Neural crest cell (in vitro differentiated cells): ENCODE measurements at regions not wholly inside any gene's neighbourhood (a gene's known extent, or its start where the extent isn't known, plus 50 kb on each side); places are given as distances from the start of the nearest gene placed in this dataset.

ENCODE experiments used
- DNase-seq: peaks from one replicate; pipeline ENCODE4 v3.0.0; 2021; ENCODE audit warnings: low read depth, mixed read lengths, low spot score
- H3K27ac Mint-ChIP-seq: one replicate; pipeline ENCODE4 v1.8.0; 2021; ENCODE audit warnings: mild to moderate bottlenecking, mixed read lengths; ENCODE audit not compliant: unreplicated experiment
- H3K27me3 Mint-ChIP-seq: 2 replicates; pipeline ENCODE4 v1.8.0; 2021; ENCODE audit warnings: low read depth, mild to moderate bottlenecking, mixed read lengths
- H3K36me3 Mint-ChIP-seq: 2 replicates; pipeline ENCODE4 v1.8.0; 2021; ENCODE audit warnings: low read depth, mild to moderate bottlenecking, mixed read lengths
- H3K4me1 Mint-ChIP-seq: 2 replicates; pipeline ENCODE4 v1.8.0; 2021; ENCODE audit warnings: mixed read lengths
- H3K4me3 Mint-ChIP-seq: one replicate; pipeline ENCODE4 v1.8.0; 2021; ENCODE audit warnings: mild to moderate bottlenecking, mixed read lengths
- H3K9me3 Mint-ChIP-seq: 2 replicates; pipeline ENCODE4 v1.8.0; 2021; ENCODE audit warnings: mixed read lengths
- TF ChIP-seq, protein P1 (sequence below): fragments of 200-600 bp; sonication (generic); conservative IDR thresholded peaks from 2 replicates; pipeline ENCODE4 v1.5.0; 2021; ENCODE audit warnings: antibody characterized with exemption, mild to moderate bottlenecking

GRCh38 chr22:26097411-26097810 is 71.9 kb upstream of the SEZ6L start:
- H3K27ac Mint-ChIP-seq = no peak overlapping the region
- H3K4me3 Mint-ChIP-seq = no peak overlapping the region
- TF ChIP-seq, protein P1, sequence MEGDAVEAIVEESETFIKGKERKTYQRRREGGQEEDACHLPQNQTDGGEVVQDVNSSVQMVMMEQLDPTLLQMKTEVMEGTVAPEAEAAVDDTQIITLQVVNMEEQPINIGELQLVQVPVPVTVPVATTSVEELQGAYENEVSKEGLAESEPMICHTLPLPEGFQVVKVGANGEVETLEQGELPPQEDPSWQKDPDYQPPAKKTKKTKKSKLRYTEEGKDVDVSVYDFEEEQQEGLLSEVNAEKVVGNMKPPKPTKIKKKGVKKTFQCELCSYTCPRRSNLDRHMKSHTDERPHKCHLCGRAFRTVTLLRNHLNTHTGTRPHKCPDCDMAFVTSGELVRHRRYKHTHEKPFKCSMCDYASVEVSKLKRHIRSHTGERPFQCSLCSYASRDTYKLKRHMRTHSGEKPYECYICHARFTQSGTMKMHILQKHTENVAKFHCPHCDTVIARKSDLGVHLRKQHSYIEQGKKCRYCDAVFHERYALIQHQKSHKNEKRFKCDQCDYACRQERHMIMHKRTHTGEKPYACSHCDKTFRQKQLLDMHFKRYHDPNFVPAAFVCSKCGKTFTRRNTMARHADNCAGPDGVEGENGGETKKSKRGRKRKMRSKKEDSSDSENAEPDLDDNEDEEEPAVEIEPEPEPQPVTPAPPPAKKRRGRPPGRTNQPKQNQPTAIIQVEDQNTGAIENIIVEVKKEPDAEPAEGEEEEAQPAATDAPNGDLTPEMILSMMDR = no peak
- H3K9me3 Mint-ChIP-seq = peaks cover 2% of the 10 kb centered on the region
- no peak for DNase-seq
- peaks cover 17% of the 10 kb centered on the region for H3K27me3 Mint-ChIP-seq
- H3K36me3 Mint-ChIP-seq = no peaks in the 10 kb centered on the region
- H3K4me1 Mint-ChIP-seq = peaks cover 2% of the 10 kb centered on the region

GRCh38 chr22:26097840-26098239 is 71.4 kb upstream of the SEZ6L start:
- DNase-seq = no peak
- H3K9me3 Mint-ChIP-seq = peaks cover 2% of the 10 kb centered on the region
- no peak overlapping the region for H3K4me3 Mint-ChIP-seq
- TF ChIP-seq, protein P1 = no peak
- H3K27me3 Mint-ChIP-seq = peaks cover 20% of the 10 kb centered on the region
- no peak overlapping the region for H3K27ac Mint-ChIP-seq
- H3K4me1 Mint-ChIP-seq = no peaks in the 10 kb centered on the region
- no peaks in the 10 kb centered on the region for H3K36me3 Mint-ChIP-seq

GRCh38 chr22:26103023-26103422 is 66.2 kb upstream of the SEZ6L start:
- no peaks in the 10 kb centered on the region for H3K9me3 Mint-ChIP-seq
- no peak for DNase-seq
- no peak overlapping the region for H3K4me3 Mint-ChIP-seq
- no peaks in the 10 kb centered on the region for H3K36me3 Mint-ChIP-seq
- H3K27ac Mint-ChIP-seq = no peak overlapping the region
- TF ChIP-seq, protein P1 = no peak
- H3K4me1 Mint-ChIP-seq = no peaks in the 10 kb centered on the region
- H3K27me3 Mint-ChIP-seq = peaks cover 49% of the 10 kb centered on the region

DNA sequence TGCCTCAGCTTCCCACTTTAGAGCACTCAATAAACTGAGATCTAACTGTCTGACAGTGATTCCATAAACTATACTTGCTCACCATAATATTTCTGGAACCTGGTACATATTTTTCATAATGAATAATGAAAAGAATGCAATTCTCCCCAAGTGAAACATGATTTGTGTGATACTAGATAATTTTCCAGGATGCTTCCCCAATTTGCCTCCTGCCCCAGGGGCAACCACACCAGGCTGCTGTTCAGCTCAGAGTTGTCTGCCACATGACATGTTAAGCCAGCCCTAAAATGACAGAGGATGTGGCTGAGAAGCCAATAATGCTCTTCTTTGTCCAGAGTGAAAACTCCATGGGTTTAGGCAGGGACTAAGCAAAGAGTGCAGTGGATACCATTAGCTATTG is 62.9 kb upstream of the SEZ6L start:
- Mint-ChIP-seq H3K27me3 (peaks cover 66% of the 10 kb centered on the region), H3K36me3 (peaks cover 2% of the 10 kb centered on the region), H3K9me3 (peaks cover 2% of the 10 kb centered on the region), H3K4me1 (no peaks in the 10 kb centered on the region), H3K4me3 (no peak overlapping the region), H3K27ac (no peak overlapping the region)
- TF ChIP-seq, protein P1 = no peak
- DNase-seq = no peak

DNA sequence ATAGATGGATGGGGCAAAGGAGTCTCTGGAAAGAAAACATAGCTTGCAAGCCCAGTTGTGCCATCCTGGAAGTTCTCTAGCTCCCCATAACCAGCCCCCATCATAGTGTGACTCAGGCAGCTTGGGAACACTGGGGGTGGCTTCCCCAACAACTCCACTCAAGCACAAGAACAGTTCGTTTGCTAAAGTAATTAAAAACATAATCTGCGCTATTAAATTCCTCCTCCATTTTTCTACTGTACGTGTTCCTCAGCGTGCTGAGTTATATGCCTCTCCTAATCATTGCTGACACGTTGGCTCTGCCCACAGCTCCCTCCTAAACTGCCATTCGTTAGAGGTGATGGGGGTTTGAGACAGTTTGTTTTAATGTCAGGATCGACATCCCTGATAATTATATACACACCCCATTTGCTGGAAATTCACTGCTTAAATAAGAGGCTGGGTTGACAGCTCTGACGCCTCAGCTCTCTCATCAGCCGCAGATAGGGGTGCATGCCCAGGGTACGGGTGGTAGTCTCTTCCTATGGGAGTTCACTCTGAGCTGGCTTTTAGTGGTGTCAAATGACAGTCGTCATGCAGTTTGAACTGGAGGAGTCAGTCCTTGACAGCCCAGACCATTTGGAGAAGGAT is 59.5 kb upstream of the SEZ6L start:
- Mint-ChIP-seq H3K4me1 (no peaks in the 10 kb centered on the region), H3K27ac (no peak overlapping the region), H3K4me3 (no peak overlapping the region), H3K27me3 (peaks cover 64% of the 10 kb centered on the region), H3K9me3 (peaks cover 2% of the 10 kb centered on the region), H3K36me3 (peaks cover 2% of the 10 kb centered on the region)
- TF ChIP-seq, protein P1 = no peak
- DNase-seq = no peak
